Stimulated activated CD8-positive, alpha-beta memory T cell treated with anti-CD3 and anti-CD28 coated beads, Interleukin-4, amount 100 ng/mL, for 48 hours (primary cell): ENCODE measurements at regions not wholly inside any gene's neighbourhood (a gene's known extent, or its start where the extent isn't known, plus 50 kb on each side); places are given as distances from the start of the nearest gene placed in this dataset.

Source experiments
- DNase-seq: peaks from one replicate; pipeline ENCODE4 v3.0.0-alpha.2; 2020

DNA sequence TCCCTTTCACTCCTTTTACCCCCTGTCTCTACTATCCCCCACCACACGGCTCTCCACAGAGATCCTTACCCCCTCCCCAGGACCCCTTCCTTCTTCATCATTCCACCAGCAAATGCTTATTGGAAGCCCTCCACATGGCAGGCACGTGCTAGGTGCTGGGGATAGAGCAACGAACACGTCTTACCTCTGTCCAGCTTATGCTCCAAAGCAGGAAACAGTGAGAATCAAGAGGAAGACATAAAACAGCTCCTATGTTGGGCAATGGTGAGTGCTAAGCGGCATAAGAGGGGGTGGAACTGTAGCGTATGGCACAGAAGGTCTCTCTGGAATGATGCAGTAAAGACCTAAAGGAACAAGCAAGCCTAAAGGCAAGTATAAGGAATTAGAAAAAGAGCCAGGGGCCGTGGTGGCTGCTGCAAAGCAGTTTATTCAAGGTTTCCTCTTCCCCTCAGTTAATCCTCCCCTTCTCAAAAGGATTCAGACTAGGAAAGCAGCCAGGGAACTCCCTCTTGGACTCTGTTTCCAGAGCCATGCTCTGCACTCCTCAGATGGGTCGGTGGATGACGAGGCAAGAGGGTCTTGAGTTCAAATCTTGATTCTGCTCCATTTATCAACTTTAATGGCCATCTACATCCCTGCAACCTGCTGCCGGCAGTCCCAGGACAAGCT lies 289.4 kb downstream of the FOXO1 start:
- DNase-seq: no peak

DNA sequence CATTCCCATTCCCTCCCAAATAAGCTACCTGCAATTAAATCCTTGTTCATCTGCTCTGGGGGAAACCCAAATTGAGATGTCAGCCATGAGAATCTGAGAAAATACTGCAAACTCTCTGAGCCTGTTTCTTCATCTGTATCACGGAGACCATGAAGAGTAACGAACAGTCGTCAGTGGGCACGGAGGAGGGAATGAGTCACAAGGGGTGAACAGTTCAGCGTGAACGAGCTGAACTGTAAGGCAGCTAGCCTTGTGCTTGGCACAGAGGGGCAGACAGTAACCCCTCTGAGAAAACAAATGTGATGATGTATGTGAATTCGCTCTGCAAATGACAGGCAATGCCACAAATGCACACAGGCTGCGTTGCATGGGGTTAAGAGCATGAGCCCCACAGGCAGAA lies 288.7 kb downstream of the FOXO1 start:
- DNase-seq: peak; percentile 67

DNA sequence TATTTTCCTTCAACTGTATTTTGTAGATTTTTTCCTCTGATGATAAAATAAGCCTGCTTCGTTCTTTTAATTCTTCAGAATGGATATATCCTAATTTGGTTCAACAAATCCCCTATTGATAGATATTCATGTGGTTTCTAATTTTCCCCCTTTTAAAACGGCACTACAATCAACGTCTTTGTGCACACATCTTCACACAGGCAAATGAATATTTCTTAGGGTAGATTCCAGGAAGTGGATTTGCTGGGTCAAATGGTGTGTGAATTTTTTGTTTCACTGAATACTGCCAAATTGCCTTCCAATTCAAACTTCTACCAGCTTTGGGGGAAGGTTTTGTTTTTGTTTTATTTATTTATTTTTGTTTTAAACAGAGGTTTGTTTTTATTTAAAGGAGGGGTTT lies 287.2 kb downstream of the FOXO1 start:
- DNase-seq: no peak

DNA sequence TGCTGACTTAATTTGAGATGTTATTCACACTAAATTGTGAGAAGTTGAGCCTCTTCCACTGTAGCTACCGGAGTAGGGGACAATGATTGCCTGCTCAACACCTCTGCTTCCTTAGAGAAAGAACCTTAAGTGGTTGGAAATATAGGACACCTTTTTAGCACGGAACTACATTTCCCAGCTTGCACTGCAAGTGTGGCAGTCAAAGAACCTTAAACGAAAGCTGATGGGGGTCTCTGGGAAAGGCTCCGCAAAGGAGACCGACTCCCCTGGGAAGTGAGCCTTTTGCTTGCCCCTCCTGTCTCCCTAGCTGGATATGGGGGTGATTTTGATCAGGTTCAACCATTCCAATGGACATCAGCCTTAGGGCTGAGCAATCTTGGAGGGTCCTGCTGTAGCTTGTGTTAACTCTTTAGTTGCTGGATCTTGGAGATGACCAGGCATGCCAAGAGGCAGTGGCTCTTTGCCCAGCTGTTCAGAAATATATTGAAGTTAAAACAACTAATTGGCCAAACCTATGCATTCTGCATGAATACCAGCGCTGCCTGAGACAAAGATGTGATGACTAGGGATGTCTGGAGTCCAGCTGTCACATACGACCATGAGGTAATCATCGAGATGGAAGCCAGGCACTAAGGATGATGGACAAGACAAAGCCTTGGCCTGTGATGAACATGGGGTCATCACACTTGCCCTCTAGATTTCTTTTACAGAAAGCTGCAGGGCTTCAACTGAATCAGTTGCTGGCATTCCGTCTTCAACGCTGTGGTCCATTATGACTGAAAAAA lies 286.5 kb downstream of the FOXO1 start:
- DNase-seq: no peak

DNA sequence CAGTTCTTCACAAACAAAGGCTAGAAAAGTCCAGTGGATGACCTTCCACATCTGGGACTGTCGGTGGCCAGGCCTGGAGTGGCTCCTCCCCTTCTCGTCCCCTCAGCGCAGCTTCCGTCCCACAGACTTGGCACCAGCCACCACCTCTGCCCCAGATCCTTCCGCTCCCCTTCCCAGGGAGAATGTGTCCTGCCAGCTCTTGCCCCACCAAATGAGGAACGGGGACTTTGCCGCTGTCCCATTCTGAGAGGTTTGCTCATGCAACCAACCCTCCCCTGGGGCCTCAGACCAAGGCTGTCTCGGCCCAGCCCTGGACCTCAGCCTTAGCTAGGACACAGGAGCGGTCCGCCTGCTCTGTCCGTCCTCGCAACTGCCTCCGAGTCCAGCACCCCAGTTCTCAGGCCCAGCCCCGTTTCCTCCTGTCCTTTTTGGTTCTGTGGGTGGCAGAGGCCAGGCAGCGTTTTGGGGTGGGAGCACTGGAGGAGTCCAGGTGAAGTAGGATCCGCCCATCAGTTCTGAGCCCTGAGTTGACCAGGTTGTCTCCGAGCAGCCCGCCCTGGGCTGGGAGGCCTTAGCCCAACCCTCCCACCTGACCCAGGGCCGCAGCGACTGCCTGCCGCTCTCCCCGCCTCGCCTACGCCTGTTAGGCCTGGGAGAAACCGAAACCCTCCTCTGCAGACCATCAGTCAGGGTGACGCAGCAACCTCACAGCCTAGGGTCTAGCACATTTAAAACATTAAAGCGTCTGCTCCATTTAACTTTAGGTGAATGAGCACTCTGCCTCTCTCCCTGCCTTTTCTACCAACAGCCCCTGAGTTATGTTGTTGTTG lies 284.3 kb downstream of the FOXO1 start:
- no peak for DNase-seq

DNA sequence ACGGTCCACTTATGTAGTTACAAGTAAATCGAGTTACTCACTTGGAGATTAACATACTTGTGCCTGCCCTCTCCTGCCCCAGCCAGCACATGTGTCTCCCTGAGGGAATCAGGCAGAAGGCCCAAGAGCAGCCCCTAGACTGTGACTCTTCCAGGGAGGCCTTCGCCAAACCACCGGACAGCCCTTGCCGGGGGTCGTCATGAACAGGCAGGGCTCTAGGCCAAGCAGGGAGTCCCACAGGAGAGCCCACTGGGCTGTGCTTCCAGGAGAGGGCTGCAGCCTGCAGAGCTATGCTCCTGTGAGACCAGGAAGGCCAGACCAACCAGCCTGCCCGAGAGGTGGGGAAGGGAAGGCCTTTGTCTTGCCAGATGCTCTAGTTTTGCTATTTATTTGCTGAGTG lies 283.3 kb downstream of the FOXO1 start:
- no peak for DNase-seq

DNA sequence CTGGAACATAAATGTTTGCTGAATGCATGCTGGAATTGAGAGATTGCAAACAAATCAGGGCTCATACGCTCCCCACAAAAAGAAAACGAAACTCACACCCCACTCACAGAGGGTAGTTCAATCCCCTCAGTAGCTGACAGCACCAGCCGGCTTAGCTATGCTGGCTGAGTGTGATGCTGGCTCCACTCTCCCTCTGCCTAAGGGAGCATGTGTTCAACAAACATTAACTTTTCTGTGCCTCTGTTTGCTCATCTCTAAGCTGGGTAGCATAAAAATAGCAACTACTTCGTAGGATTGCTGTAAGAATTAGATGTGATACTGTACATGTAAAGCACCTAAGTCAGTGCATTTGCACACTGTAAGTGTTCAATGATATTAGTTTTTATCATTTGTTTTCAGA lies 282.6 kb downstream of the FOXO1 start:
- no peak for DNase-seq

DNA sequence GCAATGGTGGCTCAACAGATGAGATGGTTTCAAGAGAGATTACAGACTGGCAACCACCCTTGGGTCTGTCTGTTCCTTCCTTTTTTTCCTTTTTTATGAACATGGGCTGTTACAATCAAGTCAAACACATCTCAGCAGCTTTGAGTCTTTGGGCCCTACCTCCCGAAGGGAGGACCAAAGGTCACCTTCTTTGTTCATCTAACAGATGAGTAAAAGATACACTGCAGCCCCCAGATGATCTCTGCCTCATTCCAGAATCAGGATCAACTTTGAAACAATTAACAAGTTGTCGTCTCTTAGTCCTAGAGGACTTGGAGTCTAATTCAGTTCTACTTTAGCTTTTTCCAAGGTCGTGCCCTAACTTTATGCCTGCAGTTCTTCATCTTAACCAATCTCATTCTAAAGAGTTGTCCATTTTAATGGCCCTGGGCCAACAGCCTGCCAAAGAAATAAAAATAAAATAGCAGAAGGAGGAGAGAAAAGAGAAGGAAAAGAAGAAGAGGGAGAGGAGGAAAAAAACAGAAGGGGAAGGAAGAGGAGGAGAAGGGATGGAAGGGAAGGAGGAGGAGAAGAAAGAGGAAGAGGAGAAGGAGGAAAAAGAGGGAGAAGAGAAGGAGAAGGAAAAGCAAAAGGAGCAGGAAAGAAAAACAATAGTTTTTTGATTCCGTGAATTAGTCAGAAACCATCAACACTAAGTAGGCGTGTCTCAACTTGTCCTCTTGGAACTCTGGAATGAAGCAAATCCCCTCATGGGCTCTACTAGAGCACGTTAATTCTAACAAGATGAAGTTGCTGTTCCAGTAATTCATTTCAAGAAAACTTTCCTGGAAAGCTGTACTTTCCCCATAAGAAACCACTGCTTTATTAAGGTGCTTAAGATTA lies 281.2 kb downstream of the FOXO1 start:
- no peak for DNase-seq

DNA sequence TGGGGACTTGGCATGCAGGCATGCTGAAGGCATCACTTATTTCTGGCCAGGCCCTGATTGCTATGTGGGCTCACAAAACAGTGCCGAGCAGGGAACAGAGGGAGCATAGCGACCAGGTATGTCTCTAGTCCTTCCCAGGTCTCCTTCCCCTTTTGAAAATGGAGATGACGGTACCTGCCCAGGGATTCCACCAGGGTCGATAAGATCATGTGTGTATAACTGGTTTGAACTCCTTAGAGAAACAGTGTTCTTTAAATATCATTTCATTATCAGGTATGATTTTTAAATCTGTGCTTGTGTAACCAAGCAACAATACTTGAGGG lies 280.6 kb downstream of the FOXO1 start:
- no peak for DNase-seq

DNA sequence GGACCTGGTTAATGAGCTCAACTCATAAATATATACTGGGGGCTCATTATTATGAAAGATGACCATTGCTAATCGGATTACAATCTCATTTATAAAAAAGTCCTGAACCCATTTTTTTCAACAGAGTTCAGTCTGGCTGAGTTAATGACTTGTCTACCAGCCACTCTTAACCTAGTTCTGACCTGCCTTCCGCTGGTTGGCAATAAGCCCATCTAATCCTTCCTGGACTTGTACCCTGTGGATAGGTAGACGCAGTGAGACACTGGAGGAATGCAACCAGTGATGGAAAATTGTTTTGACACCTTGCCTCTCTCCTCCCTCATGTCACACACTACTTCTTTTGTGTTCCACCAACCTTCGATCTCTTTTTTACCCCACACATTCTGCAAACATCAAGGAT lies 279.9 kb downstream of the FOXO1 start:
- no peak for DNase-seq

DNA sequence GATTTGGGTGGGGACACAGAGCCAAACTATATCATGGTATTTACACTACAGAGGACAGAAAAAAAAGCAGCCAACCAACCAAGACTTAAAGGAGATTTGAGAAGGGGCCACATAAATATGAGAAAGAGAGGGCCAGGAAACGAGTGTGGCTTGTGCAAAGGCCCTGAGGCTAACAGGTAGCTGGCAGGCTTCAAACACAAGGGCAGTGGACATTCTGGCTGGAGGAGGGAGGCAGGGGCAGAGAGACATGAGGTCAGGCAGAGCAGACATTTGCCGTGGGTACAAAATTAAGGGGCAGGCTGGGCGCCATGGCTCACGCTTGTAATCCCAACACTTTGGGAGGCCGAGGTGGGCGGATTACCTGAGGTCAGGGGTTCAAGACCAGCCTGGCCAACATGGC lies 278.7 kb downstream of the FOXO1 start:
- no peak for DNase-seq

DNA sequence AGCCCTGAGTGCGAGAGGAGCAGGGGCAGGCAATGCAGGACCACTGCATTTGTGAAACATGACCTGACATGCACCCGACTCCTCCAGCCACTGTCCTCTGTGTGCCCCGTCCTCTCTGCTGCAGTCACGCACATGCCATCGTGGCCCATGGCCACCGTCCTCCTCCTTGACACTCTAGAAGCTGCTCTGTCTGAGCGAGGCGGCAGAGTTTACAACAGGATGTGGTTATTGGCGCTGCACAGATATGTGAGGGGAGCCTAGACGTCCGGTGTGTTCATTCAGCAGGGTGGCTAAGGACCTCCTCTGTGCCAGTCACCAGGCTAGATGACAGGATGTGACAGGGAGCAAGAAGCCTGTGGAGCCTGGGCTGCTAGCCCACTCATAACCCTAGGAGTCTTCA lies 277.8 kb downstream of the FOXO1 start:
- peak; percentile 82 for DNase-seq

DNA sequence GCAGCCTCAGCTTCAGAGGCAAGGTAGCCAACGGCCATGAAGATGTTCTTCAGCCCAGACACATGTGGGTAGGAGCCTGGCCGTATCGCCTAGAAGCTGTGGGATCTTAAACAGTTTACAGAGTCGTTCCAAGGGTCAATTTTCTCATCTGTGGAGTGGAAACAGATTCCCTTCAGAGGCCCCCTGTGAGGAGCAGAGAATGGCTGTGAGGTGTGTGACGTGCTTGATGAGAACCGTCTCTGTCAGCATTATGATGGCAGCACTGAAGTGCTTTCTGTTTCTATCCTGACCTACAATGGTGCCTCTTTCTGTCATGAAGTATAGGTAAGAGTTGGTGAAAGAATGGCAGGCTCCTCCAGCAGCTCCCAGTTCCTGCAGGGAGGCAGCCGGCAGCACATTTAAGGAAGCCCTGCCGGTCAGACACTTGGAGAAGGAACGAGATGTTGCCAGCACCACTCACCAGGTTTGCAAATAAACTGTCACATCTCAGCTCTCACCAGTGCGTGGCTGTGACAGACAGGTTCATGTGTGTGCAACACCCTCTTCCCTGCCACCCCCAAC lies 277.3 kb downstream of the FOXO1 start:
- DNase-seq: peak; percentile 49

DNA sequence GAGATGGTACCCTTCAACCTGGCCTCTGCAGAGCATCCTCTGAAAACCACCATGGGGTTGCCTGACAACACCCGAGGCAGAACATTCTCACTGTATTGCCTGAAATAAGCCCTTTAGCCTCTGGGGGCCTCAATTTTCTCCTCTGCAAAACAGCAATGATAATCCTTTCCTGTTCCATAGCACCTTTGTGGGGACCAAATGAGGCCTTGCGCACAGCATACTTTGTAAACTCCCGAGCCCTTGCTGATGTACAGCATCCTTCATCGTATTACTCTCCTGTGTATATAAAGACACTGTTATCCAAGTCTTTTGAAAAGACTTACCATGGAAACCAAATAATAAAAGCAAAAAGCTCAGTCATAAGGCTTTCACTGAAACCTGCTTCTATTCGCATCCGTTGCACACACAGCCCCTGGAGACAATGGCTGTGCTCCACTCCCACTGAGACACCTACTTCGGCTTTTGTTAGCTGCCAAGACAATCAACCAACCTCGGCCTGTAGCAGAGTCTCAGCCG lies 276.0 kb downstream of the FOXO1 start:
- DNase-seq: no peak

DNA sequence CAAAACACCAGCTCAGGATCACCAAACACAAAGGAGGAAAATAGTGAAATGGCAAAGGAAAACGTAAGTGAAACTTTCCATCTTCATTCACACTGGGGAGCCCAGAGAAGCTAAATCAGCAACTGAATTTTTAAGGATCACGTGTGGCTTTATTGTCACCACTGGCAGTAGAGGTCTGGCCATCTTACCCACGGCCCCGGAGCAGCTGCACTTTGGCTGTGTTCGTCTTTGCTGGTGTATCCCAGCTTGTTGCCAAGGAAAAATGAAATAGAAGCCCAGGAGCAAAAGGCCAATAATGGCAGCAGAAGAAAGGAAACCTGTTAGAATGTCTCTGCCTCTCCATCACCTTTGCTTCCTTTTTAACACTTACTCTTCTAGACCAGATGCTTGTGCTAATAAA lies 274.7 kb downstream of the FOXO1 start:
- DNase-seq: no peak

DNA sequence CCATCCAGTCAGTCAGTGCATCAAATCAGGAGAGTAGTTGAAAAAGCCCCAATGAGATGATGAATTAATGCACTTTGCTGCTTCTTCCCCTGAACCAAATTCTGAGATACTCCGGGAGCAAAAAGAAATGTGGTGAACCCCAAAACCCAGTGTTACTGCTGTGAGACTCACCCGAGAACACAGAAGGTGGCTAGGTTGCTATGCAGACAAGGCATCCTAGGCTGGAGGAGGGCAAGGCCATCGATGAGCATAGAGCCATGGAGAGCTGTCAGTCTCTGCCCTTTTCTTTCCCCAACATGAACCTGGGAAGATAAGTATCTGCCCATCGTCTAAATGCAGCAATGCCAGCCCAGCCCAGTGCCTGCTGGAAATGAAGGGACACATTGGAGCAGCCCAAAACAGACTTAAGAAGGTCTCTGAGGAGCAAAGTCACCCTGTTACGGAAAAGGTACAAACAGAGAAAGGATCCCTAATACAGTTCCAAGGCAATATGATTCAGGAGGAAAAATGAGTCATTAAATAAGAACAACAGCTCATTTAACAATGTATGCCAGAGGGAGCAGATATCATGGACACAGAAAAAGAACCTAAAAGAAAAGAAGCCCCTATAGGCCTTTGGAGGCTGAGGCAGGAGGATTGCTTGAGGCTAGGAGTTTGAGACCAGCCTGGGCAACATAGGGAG lies 272.0 kb downstream of the FOXO1 start:
- no peak for DNase-seq

DNA sequence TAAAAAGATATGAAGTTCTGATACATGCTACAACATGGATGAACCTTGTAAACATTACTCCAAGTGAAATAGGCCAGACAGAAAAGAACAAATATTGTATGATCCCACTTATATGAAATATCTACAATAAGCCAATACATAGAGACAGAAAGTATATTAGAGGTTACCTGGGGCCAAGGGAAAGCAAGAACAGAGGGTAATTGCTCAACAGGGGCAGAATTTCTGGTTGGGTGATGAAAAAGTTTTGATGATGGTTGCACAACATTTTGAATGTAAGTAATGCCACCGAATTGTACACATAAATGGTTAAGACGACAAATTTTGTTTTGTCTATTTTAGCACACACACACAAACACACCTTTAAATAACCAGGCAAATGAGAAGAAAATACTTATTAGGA lies 268.4 kb downstream of the FOXO1 start:
- DNase-seq: no peak

DNA sequence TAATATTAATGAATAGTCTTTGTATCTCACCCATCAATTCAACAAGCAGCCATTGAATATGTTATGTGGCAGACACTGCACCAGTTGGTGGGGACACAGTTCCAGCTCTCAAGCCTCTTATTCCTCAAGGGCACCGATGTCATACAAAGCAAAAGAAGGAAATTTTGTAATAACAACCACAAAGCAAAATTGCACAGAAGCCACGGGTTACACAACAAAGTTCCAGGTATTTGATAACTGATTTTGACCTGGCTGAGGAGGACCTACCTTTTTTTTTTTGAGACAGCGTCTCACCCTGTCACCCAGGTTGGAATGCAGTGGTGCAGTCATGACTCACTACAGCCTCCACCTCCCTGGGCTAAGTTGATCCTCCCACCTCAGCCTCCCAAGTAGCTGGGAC lies 266.7 kb downstream of the FOXO1 start:
- DNase-seq: no peak

DNA sequence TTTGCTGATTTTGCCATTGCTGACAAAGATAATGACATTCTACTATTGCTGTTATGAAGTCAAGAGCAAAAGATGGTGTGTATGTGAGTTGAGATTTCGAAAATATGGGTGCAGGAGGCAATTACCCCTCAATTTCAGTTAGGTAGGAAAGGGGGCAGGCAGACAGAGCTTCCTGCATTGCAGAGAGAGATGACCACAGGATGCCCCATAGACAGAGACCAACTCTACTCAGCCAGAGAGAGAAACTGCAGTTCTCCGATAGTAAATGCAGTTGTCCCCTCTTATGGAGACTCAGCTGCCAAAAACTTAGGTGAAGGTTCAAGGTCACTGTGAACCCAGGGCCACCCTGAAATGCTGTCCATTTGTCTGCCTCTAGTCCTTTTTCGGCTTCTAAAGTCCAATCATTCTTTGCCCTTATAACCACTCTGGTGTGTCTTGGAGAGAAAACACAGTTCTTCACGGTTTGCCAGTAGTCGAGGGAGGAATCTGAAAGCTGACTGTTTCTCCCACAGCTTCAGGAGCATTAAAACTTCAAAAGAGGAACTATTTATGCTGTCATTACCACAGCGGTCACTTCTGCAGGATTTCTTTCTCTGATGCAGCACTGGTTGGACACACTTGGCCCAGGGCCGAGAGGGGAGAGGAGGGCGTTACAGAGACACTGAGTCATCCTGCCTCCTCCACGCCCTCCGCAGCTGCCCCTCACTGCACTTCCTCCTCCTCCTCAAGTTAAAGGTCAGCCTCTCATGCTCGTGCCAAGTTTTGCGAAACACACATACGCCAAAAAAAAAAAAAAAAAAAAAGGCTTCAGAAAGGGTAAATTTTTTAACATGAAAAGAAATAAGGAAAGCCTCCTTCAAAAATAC lies 264.3 kb downstream of the FOXO1 start:
- peak; percentile 61 for DNase-seq

DNA sequence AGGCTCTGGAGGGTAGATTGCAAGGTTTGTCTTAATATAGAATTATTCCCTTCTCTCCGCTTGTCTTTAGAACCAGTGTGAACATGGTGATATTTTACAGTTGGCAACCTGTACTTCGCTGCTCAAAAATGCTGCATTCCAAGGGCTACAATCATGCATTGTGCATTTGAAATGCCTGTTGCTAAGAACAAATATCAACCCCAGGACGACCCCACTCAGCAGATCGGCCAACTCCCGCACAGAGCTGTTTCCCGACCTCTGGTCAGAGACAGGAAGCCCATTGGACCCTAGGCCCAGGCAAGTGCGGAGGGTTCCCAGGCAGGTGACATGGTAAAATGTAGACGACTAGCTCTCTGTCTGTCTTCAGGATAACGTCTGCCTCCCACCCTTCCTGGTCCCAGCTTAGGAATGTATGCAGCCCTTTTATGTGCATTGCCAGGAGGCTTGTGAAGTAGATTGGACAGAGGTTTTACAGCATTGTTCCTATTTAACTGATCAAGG lies 263.5 kb downstream of the FOXO1 start:
- no peak for DNase-seq
